RPMI7951 (cell line): ENCODE measurements at regions not wholly inside any gene's neighbourhood (a gene's known extent, or its start where the extent isn't known, plus 50 kb on each side); places are given as distances from the start of the nearest gene placed in this dataset.
"Not testable (repeated sequence)": the region's sequence is repeated elsewhere in the genome, so short reads cannot be mapped to it uniquely, and the experiment has no call there.

Source experiments
- DNase-seq: peaks from one replicate; pipeline ENCODE4 v3.0.0-alpha.2; 2012; ENCODE audit warnings: low read depth

GRCh38 chr6:16828058-16828457 is 66.8 kb upstream of the ATXN1 start:
- DNase-seq, result no peak

GRCh38 chr6:16827627-16828026 is 66.4 kb upstream of the ATXN1 start:
- DNase-seq, result no peak

GRCh38 chr6:16825784-16826183 is 64.5 kb upstream of the ATXN1 start:
- no peak for DNase-seq

GRCh38 chr6:16824845-16825685 is 63.8 kb upstream of the ATXN1 start:
- no peak for DNase-seq

GRCh38 chr6:16823718-16824352 is 62.6 kb upstream of the ATXN1 start:
- DNase-seq, result no peak

- no peak for DNase-seq
Measured at GRCh38 chr6:16822975-16823717, 61.9 kb upstream of the ATXN1 start.

- DNase-seq, result peak; percentile 56
Measured at GRCh38 chr6:16822529-16822928, 61.3 kb upstream of the ATXN1 start.

GRCh38 chr6:16821834-16822264 is 60.6 kb upstream of the ATXN1 start:
- DNase-seq, result no peak

GRCh38 chr6:16820262-16820661 is 59.0 kb upstream of the ATXN1 start:
- DNase-seq, result not testable (repeated sequence)

- no peak for DNase-seq
Measured at GRCh38 chr6:16819752-16820151, 58.5 kb upstream of the ATXN1 start.

- no peak for DNase-seq
Measured at GRCh38 chr6:16818992-16819626, 57.8 kb upstream of the ATXN1 start.

GRCh38 chr6:16817594-16817993 is 56.3 kb upstream of the ATXN1 start:
- DNase-seq, result no peak

- no peak for DNase-seq
Measured at GRCh38 chr6:16816891-16817290, 55.6 kb upstream of the ATXN1 start.

- DNase-seq, result no peak
Measured at GRCh38 chr6:16812993-16813392, 51.7 kb upstream of the ATXN1 start.

GRCh38 chr6:16811277-16811979 is 50.2 kb upstream of the ATXN1 start:
- no peak for DNase-seq
